ENCODE measurements at regions not wholly inside any gene's neighbourhood (a gene's known extent, or its start where the extent isn't known, plus 50 kb on each side); places are given as distances from the start of the nearest gene placed in this dataset.

DNA sequence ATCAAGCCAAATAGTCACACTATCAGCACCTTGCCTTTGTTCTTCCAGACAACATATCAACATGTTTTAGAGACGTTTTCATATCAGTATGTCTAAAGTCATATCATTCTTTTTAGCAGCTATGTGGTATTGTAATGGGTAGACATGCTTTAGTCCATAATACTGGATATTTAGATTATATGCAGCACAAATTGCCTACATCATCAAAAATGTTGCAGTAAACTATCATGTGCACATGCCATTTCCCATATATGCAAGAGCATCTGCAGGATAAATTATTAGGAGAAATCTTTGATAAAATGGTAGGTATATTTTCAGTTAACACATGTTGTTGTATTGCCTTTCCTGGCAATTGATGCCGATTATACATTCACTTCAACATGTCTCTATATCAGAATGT is 636.5 kb downstream of the XIRP2 start:
- TF ChIP-seq, protein P1, sequence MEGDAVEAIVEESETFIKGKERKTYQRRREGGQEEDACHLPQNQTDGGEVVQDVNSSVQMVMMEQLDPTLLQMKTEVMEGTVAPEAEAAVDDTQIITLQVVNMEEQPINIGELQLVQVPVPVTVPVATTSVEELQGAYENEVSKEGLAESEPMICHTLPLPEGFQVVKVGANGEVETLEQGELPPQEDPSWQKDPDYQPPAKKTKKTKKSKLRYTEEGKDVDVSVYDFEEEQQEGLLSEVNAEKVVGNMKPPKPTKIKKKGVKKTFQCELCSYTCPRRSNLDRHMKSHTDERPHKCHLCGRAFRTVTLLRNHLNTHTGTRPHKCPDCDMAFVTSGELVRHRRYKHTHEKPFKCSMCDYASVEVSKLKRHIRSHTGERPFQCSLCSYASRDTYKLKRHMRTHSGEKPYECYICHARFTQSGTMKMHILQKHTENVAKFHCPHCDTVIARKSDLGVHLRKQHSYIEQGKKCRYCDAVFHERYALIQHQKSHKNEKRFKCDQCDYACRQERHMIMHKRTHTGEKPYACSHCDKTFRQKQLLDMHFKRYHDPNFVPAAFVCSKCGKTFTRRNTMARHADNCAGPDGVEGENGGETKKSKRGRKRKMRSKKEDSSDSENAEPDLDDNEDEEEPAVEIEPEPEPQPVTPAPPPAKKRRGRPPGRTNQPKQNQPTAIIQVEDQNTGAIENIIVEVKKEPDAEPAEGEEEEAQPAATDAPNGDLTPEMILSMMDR (IDR thresholded peaks at IDR 0.05; ENCODE audit: insufficient read depth, low read depth, low read length, missing control alignments): no peak
- no peak for DNase-seq (ENCODE audit: low read depth)
- H3K4me3 ChIP-seq (ENCODE audit: low read depth, low read length): no peak overlapping the region

DNA sequence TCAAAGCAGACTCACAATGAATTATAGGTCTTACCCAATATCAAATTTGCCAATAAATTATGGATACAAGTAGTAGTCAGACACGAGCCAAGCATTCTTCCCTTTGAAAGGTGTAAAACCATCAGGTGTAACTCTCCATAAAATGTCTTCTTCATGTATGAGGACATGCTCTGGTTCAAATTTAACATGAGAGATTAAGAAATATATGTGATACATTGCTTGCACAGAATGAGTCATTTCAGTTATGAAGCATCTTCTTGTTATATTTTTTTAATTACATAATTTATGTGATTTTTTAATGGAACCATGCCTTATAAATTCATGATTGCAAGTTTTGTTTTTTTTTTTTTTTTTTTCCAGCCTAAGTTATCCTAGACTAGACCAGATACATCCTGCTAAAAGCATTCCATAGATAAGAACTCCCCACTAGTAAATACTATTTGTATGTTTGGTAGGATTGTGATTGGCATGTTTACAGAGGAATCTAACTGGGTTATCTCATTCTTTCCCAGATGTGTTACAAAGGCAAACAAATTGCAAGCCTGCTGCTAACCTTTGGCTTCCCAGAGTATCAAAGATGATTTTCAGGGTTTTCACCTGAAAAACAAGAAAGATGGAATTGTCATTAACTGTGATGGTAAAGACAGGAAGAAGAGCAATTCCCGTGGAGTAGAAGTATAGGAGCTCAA is 621.9 kb downstream of the XIRP2 start:
- no peak for DNase-seq (ENCODE audit: low read depth)
- H3K4me3 ChIP-seq (ENCODE audit: low read depth, low read length): no peak overlapping the region
- TF ChIP-seq, protein P1 (IDR thresholded peaks at IDR 0.05; ENCODE audit: insufficient read depth, low read depth, low read length, missing control alignments): no peak

DNA sequence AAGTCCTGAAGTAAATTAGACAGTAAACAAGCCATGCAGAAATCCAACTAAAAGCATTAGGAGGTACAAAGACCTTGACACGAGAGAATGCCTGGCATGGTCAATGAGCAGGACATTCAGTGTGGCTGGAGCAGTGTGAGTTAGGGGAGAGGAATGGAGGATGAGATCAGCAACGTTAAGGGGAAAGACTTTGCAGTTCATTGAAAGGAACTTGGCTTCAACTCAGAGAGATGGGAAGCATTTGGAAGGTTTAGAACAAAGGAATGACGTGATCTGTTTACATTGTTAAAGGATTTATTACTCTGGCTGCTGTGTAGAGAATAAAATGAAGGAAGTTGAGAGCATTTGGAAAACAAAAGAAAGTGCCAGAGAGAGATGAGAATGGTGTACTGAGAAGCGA is 621.3 kb downstream of the XIRP2 start:
- H3K4me3 ChIP-seq (ENCODE audit: low read depth, low read length): no peak overlapping the region
- TF ChIP-seq, protein P1 (IDR thresholded peaks at IDR 0.05; ENCODE audit: insufficient read depth, low read depth, low read length, missing control alignments): no peak
- DNase-seq (ENCODE audit: low read depth): no peak

DNA sequence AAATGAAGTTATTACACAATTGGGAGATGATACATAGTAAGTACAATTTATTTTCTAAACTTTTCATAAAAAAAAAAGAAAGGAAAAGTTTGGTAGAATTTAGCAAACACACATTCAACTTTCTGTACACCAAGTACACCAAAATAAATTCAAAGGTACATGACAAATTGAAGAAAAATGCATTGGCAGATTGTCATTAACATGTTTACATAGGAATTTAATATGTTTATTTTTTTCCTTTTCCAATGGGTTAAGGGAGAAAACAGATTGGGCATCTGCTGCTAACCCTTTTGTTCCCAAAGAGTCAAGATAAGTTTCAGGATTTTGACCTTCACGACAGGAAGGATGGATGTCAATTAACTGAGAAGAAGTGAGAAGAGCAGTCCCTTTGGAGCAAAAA is 620.4 kb downstream of the XIRP2 start:
- DNase-seq (ENCODE audit: low read depth): no peak
- TF ChIP-seq, protein P1 (IDR thresholded peaks at IDR 0.05; ENCODE audit: insufficient read depth, low read depth, low read length, missing control alignments): no peak
- H3K4me3 ChIP-seq (ENCODE audit: low read depth, low read length): no peak overlapping the region

DNA sequence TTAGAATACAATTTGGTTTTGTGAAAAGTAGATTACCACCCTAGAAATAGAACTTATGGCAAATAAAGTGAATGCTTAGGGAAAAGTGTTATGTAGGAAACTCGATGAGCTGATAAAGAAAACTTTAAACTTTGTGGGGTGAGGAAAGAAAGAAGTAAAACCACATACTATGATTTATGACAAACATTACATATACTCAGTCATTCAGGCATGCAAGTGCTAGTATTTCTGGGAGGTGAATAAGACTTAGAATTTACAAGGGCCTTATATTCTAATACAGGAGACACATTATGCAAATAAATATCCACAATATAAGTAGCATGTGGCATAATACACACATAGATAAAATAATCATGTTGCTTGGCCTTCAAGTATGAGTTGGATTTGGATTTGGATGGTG is 618.1 kb downstream of the XIRP2 start:
- no peak for DNase-seq (ENCODE audit: low read depth)
- TF ChIP-seq, protein P1 (IDR thresholded peaks at IDR 0.05; ENCODE audit: insufficient read depth, low read depth, low read length, missing control alignments): no peak
- no peak overlapping the region for H3K4me3 ChIP-seq (ENCODE audit: low read depth, low read length)

DNA sequence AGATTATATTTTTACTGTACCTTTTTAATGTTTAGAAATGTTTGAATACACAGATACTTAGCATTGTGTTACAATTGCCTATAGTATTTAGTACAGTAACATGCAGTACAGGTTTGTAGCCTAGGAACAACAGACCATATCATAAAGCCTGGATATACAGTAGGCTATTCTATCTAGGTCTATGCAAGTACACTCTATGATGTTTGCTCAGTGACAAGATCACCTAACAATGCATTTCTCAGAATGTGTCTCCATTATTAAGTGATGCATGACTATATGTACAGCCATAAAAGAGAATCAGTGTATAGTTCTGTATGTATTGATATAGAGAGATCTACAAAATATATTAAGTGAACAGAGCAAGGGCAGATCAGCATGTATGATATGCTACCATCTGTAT is 616.4 kb downstream of the XIRP2 start:
- H3K4me3 ChIP-seq (ENCODE audit: low read depth, low read length): no peak overlapping the region
- TF ChIP-seq, protein P1 (IDR thresholded peaks at IDR 0.05; ENCODE audit: insufficient read depth, low read depth, low read length, missing control alignments): no peak
- no peak for DNase-seq (ENCODE audit: low read depth)

DNA sequence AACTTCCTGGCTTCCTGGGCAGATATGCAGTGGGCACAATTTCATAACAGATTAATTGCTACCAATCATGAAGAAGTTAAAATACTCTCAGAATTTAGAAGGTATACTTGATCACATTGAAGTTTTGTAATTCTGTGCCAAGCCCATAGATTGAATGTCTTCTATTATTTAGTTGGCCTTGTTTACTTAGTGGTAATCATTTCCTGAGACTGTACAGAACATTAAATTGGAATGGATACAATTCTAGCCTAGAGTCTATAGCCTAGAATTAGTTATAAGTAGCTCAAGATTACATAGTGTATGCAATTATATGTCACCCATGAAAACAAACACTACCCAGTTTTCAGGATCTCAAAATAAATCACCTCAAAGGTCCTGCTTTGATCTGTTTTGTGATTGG is 615.8 kb downstream of the XIRP2 start:
- no peak for DNase-seq (ENCODE audit: low read depth)
- TF ChIP-seq, protein P1 (IDR thresholded peaks at IDR 0.05; ENCODE audit: insufficient read depth, low read depth, low read length, missing control alignments): no peak
- H3K4me3 ChIP-seq (ENCODE audit: low read depth, low read length): no peak overlapping the region
